ENCODE measurements at regions not wholly inside any gene's neighbourhood (a gene's known extent, or its start where the extent isn't known, plus 50 kb on each side); places are given as distances from the start of the nearest gene placed in this dataset.

DNA sequence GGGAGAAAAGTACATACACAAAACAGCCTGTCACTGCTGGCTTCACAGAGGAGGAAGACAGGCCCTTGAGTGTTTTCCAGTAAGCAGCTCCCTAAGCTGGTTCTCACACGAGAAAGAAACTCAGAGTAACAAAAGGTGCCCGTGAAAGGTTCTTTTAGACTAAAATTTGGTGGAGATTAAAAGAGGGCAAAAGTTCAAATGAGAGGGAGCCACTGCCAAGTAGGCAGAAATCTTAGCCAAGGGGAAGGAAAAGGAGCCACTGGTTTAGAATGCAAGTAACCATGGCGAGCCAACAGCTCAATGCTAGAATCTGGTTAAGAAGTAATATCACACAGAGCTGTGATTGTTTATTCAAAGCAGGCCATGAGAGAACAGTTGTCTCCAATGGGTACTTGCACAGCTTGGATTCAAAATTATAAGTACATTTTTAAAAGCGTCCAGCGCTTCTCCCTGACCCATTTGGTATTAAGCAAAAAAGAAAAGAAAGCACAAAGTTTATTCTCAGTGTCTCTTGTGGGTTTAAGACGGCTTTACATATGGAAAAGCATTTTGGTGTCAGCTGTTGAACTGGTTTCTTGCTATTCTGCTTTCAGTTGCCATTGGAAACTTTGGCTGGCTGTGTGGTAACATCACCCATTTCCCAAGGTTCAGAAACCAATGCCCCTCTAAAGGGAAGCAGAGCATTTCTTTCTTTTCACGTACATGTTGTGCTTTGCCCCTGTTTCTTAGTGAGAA lies 648.5 kb downstream of the RNF144B start:
- TF ChIP-seq CTCF (IDR thresholded peaks at IDR 0.05; ENCODE audit: insufficient read depth, low read length, missing control alignments), result no peak
- no peak overlapping the region for H3K4me3 ChIP-seq (ENCODE audit: low read depth, low read length)
- DNase-seq (ENCODE audit: low read depth, low spot score), result no peak
- POLR2A ChIA-PET, result no interaction called here
- CTCF ChIA-PET, result no interaction called here

- no peak overlapping the region for H3K4me3 ChIP-seq (ENCODE audit: low read depth, low read length)
- POLR2A ChIA-PET, result no interaction called here
- TF ChIP-seq CTCF (IDR thresholded peaks at IDR 0.05; ENCODE audit: insufficient read depth, low read length, missing control alignments), result no peak
- CTCF ChIA-PET, result no interaction called here
- no peak for DNase-seq (ENCODE audit: low read depth, low spot score)
Observed at GRCh38 chr6:19036196-19036555, 649.0 kb downstream of the RNF144B start.

DNA sequence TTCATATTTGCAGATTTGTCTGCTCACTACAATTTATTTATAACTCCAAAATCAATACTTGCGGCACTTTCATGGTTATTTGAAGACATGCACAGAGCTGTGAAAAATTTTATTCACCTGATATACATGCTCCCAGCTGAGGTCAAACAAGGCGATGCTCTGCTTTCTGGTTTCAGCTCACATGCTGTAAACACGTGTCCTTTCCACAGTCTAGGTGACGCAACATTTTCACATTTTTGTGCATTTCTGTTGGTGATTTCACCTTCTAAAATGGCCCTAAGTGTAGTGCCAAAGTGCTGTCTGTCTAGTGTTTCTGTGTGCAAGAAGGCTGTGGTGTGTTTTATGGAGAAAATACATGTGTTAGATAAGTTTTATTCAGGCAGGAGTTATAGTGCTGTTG lies 650.5 kb downstream of the RNF144B start:
- CTCF ChIA-PET, result no interaction called here
- no peak for TF ChIP-seq CTCF (IDR thresholded peaks at IDR 0.05; ENCODE audit: insufficient read depth, low read length, missing control alignments)
- no peak overlapping the region for H3K4me3 ChIP-seq (ENCODE audit: low read depth, low read length)
- no peak for DNase-seq (ENCODE audit: low read depth, low spot score)
- POLR2A ChIA-PET, result no interaction called here

GRCh38 chr6:19039287-19039686 lies 652.1 kb downstream of the RNF144B start:
- no peak overlapping the region for H3K4me3 ChIP-seq (ENCODE audit: low read depth, low read length)
- ChIA-PET CTCF (no interaction called here), POLR2A (no interaction called here)
- DNase-seq (ENCODE audit: low read depth, low spot score), result no peak
- TF ChIP-seq CTCF (IDR thresholded peaks at IDR 0.05; ENCODE audit: insufficient read depth, low read length, missing control alignments), result no peak

GRCh38 chr6:19041906-19042305 lies 654.8 kb downstream of the RNF144B start:
- DNase-seq (ENCODE audit: low read depth, low spot score), result no peak
- POLR2A ChIA-PET, result no interaction called here
- no peak for TF ChIP-seq CTCF (IDR thresholded peaks at IDR 0.05; ENCODE audit: insufficient read depth, low read length, missing control alignments)
- CTCF ChIA-PET, result no interaction called here
- no peak overlapping the region for H3K4me3 ChIP-seq (ENCODE audit: low read depth, low read length)

- CTCF ChIA-PET, result no interaction called here
Observed at GRCh38 chr6:19042420-19042819, 655.3 kb downstream of the RNF144B start.

More at GRCh38 chr6:19042420-19042819, 655.3 kb downstream of the RNF144B start:
- POLR2A ChIA-PET, result no interaction called here
- no peak overlapping the region for H3K4me3 ChIP-seq (ENCODE audit: low read depth, low read length)
- no peak for DNase-seq (ENCODE audit: low read depth, low spot score)
- TF ChIP-seq CTCF (IDR thresholded peaks at IDR 0.05; ENCODE audit: insufficient read depth, low read length, missing control alignments), result no peak

Measured in AG04449 (cell line).